Middle frontal gyrus (tissue), 1 donor: ENCODE measurements at regions not wholly inside any gene's neighbourhood (a gene's known extent, or its start where the extent isn't known, plus 50 kb on each side); places are given as distances from the start of the nearest gene placed in this dataset.

Source experiments
- DNase-seq: peaks from one replicate; pipeline ENCODE4 v3.0.0-alpha.2; 2015; ENCODE audit warnings: low spot score; ENCODE audit errors: extremely low spot score

DNA sequence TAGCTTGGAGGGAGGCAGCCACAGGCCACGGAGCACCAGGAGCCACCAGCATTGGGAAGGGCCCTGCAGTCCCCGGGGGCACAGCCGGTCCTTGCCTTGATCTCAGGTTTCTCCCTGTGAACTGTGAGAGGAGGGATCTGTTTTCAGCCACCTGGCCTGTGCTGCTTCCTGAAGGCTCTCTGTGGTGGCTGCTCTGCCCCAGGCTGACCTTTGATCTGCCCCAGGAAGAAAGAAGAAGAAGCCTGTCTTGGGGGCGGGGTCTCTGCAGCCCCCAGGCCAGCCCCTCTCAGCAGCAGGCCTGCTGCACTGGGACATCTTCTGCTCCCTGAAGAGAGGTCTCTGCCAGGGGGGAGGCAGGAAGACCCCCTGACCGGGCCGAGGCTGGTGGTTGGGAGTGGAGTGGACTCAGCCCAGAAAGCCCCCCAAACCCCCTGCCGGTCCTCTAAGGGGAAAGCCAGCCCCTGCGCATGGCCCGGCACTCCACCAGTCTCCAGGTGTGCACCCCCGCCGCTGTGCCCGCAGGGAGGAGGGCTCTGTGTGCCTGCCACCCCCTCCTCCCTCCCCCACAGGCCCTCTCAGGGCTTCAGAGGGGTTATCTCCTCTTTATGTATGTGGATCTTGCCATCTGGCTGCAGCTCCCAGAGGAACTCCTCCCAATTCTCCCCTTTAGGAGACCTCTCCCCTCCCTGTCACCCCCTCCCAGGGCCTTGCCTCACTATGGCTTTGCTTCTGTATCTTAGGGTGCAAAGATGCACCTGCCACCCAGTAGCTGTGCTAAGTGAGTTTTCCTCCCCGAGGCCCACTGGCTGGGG is 675.3 kb downstream of the BRD1 start:
- no peak for DNase-seq

DNA sequence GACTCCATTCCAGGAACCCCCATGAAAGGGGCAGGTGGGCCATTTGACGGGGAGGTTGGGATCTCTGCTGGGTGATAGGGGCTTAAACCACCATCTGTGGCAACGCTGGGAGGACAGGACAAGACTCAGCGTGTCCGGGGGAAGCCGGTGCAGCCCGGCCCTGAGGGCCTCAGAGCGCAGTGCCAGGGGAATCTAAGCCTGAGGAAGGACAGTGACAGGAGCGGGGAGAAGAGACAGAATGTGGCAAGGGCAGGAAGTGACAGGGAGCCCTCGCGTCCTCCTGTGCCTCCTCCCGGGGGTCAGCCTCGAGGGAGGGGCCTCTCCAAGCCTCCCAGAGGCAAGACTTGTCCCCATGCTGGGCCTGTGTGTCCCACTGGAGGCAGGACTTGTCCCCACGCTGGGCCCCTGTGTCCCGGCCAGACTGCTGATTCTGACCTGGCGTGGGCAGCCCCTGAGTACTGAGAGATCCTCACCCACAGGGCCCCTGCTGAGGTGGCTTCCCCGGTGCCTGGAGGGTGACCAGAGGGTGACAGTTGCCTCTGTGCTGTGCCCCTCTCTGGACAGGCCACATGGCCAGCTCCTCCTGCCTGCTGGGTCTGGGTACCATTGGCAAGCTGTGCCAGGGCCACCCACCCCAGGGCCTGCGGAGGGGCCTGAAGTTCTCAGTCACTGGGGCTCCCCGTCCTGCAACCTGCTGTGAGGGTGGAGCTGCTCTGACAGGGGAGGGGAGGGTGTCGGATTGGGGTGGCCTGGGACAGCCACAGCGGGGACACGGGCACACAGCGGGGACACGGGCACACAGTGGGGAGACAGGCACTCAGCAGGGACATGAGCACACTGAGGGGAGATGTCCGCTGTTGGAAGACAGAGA is 676.2 kb downstream of the BRD1 start:
- no peak for DNase-seq

DNA sequence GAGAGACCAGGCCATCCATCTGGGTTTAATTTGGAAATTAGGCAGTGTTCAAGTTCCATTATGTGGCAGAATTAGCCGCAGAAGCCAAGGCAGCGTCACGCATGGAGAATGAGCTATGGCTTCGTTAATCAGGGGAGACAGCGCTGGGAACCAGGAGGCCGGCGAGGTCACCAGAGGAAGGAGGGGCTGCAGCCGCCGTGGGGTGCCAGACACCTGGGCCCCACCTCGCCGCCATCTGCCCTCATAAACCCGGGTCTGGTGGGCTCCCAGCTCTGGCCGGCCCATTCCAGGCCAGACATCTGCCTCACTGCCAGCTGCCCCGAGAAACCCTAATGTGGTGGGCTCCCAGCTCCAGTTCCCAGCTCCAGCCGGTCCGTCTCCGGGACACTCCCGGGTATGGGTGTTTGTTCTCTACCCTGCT is 676.9 kb downstream of the BRD1 start:
- DNase-seq: no peak

DNA sequence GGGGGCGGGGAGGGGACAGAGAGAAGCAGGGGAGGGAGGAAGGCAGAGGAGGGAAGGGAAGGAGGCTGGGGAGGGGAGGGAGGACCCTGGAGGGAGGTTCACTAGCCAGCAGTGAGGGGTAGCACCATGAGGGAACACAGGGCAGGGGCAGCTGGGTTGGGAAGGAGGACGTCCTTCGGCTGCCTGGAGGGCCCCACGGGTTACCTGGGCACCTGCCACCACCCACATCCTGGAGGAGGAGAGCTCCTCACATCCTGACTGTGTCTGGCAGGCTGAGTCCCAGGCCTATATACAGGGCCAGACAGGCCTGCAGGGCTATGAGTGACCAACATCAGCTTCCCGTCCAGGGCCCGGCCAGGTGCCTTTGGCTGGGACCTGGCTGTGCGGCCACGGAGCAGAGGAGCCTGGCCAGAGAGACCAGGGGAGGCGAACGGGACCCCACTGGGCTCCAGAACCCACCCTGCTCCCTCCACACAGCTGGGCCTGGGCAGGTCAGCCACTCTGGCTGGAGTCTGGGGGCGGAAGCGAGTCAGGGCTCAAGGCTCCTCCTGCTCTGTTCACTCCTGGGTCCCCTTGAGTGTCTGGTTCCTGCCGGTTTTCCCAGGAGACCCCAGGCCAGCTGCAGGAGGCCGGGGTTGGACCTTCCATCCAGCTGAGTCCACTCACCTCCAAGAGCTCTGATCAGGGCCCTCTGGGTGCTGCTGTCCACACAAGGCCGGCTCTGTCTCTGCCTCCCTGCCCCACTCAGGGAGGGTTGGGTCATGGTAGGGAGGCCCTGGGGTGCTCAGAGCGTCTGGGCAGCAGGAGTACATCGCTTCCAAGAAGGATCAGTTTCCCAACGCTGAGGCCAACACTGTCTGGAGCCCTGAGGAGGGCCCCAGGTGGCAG is 677.7 kb downstream of the BRD1 start:
- DNase-seq: no peak

DNA sequence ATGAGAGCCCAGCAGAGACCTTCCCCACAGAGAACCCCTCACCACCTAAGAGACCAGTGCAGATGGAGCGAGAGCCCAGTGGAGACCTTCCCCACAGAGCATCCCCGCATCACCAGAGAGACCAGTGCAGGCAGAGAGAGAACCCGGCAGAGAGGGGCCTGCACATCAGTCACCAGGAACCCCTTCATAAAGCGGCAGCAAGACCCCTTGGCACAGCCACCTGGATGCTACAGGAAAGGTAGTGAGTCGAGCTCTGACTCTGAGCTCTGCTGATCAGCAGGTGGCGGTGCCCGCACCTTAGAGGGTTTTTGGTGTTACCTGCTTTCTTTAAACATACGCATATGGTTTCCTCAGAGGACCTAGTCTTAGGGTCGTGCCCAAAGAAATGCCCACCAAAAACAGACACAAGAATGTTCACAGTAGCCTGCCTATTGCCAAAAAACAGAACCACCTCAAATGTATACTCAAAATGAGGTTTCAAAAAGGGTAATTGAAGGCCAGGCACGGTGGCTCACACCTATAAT is 678.7 kb downstream of the BRD1 start:
- DNase-seq: no peak

DNA sequence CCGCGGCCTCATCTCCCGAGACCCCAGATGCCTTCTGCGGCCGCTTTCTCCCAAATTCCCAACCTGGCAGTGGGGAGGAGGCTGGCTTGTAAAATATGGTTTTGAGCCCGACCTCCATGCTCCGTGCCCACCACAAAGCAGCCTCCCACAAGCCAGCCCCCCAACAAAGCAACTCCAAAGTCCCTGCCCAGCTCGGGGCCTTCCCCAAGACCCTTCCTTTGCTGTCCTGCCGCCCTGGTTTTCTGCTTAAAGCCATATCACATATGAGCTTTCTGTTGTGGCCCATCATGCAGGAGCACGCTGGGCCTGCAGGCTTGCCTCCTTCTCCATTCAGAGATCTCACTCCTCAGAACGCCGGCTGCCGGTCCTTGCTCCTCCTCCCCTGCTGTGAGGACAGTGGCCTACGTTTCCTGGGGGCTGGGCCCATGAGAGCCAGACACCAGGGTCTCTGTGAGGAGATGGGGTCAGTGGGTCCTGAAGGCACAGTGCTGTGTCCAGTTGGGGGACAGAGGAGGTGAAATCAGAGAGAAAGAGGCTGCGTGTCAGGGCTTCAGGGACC is 680.0 kb downstream of the BRD1 start:
- DNase-seq: no peak

DNA sequence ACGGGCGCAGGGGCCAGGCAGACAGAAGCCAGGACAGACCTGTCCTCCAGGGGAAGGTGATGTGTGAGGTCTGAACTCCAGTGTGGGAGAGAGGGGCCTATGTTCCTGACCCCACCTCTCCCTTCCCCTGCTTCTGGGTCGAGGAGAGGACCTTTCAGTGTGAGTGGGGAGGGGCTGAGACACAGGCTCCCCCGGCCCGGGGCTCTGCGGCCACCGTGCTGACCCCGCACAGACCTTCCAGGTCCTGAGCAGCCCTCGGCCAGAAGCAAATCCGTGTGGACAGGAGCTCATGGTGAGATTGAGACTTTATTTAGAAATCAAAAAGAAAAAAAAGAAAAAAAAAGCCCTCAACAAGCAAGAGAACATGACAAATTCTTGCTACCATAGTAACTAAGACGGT is 680.5 kb downstream of the BRD1 start:
- DNase-seq: no peak

DNA sequence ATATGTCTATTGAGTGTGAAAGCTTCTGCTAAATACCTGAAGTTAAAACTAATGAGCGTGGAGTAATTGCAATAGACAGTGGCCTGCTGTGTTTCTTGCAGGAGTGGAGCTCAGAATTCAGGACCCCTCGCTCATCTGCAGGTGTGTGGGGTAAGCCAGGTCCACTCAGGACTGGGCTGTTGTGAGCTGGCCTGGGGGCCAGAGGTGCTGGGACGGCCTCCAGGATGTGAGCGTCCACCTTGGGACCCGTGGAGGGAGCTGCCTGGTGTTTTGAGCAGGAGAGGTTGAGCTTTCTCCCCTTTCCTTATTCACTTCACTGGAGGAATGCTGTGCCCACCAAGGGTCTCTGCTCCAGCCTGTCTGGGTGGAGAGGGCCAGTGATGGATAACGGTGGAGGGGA is 681.2 kb downstream of the BRD1 start:
- DNase-seq: no peak

DNA sequence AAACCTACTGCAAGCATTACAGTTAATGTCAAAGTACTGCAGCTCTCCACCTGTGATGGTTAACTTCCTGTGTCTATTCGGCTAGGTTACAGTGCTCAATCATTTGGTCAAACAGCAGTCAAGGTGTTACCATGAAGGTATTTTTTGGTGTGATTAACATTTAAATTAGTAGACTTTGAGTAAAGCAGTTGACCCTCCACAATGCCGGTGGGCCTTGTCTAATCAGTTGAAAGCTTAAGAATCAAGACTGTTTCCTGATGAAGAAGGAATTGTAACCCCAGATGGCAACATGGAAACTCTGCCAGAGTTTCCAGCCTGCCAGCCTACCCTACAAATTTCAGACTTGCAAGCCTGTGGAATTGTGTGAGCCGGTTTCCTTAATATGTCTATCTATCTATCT is 683.9 kb downstream of the BRD1 start:
- no peak for DNase-seq

DNA sequence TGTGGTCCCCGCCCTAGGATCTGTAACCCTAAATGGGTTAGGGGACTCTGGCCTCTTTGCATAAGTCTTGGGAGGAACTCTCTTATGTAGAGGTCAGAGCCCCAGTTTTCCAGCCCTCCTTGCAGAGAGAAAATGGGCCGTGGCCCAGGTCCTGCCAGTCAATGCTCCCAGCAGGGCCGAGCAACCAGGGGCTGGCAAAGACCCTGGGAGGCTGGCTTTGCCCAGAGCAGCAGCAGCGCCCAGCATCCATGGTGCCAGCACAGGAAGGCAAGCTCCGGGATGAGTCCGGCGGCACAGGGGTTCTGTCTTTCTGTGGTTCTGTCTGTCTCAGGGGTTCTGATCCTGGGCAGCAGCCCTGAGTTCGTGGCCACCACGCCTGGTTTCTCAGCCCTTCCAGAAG is 684.8 kb downstream of the BRD1 start:
- no peak for DNase-seq

DNA sequence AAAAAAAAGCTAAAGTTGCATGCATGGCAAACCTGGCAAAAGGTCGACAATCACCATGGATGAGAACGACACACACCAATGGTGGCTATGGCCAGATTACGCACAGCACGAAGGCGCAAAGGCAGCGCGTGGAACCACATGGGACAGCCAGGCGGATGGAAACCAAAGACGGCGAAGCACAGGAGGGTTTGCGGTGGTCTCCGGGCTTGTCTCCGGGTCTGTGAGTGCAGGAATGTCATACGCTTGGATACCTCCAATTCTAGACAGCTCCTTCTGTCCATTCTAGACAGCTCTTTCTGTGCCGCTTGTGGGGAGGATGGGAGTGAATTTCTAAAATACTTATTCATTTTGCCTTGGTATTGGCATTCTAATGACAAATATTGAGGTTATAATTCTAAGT is 685.4 kb downstream of the BRD1 start:
- no peak for DNase-seq

DNA sequence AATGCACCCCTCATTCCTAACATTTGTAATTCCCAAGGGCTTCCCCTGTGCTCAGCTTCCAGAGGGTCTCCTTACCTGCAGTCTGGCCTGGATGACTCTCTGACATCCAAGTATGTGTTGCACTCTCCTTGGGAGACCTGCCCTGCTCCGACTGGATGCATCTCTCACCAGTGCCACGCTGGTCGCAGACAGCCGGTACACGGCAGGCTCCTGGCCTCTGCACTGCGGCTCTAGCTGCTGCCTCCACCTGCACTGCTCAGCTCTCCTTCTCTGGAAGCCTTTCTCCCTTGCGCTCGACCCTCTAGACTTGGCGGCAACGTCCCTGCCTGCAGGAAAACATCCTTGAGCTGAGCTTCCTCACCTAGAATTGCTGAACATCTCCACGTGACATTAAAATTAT is 685.9 kb downstream of the BRD1 start:
- DNase-seq: no peak

DNA sequence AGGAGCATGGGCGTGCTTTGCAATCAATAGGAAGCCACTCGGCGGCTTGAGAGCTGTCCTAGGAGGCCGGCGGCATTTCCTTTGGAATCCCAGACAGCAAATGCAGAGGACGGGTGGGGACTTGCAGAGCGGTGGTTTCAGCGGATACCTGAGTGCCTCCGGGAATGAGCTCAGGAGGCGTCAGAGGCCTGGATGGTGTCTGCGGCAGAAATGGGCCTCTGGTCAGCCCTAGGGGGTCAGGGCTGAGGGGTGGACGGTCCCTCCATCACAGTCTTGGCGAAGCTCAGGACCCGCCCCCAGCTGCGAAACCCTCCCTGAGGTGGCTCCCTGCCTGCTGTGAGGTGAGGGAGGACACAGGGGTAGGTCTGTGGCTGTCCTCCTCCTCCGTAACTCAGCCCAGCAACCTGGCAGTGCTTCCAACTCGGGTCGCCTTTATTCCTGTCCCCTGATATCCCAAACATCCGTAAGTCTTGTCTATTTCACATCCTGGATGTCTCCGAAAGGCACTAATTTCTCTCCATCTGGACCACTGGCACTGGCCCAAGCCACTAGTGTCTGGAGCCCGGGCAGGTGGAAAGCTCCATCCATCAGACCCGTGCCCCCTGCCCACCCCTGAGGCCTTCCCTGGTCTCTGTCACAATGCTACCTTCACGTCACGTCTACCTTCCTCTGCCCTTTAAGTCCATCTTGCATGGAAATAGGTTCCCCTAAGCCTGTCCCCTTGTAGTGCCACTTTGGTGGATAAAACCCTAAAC is 686.6 kb downstream of the BRD1 start:
- no peak for DNase-seq

DNA sequence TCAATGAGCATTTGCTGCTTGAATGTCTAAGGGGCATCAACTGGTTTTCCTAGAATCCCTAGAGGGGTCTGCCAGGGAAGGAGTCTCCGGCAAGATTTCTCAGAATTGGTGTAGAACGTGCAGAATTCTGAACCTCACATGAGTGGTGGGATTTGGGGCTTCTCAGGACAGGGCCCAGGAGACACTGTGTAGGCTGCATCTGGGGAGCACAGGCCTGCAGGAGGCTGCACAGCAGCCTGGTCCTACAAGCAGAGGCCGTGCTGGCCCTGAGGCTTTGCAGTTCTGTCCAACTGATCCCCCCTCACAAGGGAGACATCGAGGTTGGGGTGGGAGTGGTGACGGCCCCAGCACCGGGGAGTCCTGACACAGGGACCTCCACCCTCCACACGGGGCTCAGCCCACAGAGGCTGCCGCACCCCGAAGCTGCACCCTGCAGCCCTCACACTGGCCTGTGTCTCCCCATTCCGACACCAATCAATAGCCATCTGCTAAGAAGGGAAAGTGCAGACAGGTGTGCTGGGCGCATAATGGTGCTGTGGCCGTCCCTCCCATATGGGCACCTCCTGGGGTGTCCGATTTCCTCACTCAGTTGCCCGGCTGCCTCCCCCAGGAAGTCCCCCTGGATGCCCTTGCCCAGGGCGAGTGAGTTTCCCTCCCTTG is 688.1 kb downstream of the BRD1 start:
- DNase-seq: no peak

DNA sequence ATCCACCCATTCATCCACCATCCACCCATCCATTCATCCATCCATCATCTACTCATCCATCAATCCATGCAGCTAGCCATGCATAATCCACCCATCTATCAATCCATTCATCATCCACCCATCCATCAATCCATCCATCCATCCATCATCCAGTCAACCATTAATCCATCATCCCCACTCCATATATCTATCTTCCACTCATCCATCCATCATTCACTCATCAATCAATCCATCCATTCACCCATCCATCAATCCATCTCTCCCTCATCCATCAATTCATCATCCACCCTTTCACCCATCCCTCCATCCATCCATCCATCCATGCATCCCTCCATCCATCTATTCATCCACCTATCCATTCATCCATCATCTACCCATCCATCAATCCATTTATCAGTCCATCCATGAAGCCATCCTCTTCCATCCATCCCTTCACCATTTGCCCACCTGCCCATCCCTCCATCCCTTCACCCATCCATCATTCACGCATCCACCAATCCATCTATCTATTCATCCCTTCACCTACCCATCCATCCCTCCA is 689.4 kb downstream of the BRD1 start:
- no peak for DNase-seq

DNA sequence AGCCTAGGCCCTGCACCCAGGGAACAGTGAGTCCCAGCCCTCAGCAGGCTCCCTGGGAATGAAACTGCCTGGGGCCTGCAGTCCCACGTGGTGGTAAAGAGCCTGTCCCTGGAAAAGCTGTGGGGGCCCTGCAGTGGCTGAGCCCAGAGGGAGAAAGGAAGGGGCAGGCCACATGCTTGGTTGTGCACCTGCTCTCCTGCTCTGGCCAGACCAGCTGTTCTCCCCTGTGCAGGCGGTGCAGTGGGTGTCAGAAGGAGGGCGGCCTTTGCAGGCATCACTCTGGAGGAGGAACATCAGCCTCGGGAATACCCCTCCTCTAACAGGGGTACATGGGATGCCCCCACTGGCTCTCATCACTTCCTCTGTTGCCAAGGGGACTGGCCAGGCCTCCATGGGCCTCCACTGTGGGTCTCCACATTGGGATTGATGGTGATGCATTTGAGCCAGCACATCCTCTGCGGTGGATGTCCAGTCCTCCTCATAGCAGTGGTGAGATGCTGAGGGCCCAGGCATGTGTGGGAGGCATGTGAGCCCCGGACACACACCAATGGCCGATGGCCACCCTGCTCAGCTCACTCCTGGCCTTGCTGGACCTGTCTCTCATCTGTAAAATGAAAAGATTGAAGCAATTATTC is 690.4 kb downstream of the BRD1 start:
- no peak for DNase-seq

DNA sequence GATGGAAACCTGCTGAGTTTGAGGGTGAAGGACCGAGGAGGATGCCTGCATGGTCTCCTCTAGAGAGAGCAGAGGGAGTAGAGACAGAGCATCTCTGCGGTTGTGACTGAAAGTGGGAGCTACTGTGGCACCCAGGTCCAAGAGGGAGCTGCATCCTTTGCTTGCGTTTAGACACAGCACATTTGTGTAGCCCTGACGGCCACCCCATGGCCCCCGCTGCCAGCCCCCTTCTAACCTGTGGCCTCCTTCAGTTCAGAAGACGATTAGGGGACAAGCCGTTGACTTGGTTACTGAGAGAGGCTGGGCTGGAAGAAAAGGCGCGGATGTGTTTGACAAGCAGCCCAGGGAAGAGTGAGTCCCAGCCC is 690.9 kb downstream of the BRD1 start:
- no peak for DNase-seq

DNA sequence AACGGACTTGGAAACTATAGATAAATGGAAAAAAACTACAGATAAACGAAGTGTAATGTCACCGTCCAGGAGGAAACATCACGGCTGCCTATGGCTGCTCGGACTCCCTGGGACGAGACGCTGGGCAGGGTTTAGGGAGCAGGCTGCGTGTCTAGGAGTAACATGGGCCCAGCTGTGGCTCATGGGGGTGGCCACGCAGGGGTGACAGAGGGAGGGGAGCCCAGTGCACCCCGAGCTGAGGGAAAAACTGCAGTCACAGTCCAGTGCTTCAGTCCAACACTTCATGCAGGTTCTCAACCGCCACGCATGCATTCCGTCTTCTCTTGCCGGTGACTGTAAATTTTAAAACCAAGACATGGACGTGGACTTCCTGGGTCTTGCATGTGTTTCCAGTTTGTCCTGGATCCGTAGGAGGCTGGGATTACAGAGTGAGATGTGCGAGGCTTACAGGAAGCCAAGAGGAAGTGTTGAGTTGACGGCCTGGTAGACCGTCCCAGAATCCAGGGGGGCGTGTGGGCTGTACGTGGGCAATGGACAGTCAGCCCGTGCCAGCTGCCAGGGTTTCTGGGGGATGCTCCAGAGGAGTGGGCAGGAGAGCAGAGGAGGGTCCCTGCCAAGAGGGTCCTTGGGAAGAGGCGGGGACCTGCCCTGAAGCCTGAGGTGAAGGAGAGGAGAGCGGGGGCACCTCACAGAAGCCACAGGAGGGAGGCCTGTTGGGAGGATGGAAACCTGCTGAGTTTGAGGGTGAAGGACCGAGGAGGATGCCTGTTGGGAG is 691.4 kb downstream of the BRD1 start:
- no peak for DNase-seq
